Tibial nerve (tissue), 4 donors: ENCODE measurements at regions not wholly inside any gene's neighbourhood (a gene's known extent, or its start where the extent isn't known, plus 50 kb on each side); places are given as distances from the start of the nearest gene placed in this dataset.

ENCODE experiments used
- DNase-seq, 2 donors: peaks; one replicate each; pipeline ENCODE4 v3.0.0-alpha.2; 2019; ENCODE audit warnings: low spot score in 2 of 2
- H3K27ac ChIP-seq, 4 donors: fragments of 200-600 bp; sonication (generic) in 3 of 4; one replicate each; pipeline ENCODE4 v1.5.1; 2017 to 2019; ENCODE audit warnings: mild to moderate bottlenecking in 1 of 4
- H3K27me3 ChIP-seq, 2 donors: fragments of 200-600 bp; sonication (generic) in 1 of 2; one replicate each; pipeline versions ENCODE4 v1.5.1 to v1.6.0; 2017 to 2019
- H3K36me3 ChIP-seq, 3 donors: fragments of 200-600 bp; sonication (generic); one replicate each; pipeline ENCODE4 v1.5.1; 2018 to 2019
- H3K4me1 ChIP-seq, 4 donors: fragments of 200-600 bp; sonication (generic) in 3 of 4; one replicate each; pipeline ENCODE4 v1.5.1; 2017 to 2019
- H3K4me3 ChIP-seq, 4 donors: fragments of 200-600 bp; sonication (generic) in 3 of 4; one replicate each; pipeline ENCODE4 v1.5.1; 2017 to 2019; ENCODE audit warnings: mild to moderate bottlenecking in 1 of 4, moderate library complexity in 1 of 4
- H3K9me3 ChIP-seq, 4 donors: fragments of 200-600 bp; sonication (generic) in 3 of 4; one replicate each; pipeline ENCODE4 v1.5.1; 2017 to 2019
- EP300 ChIP-seq, 2 donors: sonication (generic); formaldehyde crosslinking; IDR thresholded peaks; one replicate each; pipeline ENCODE4 v1.6.1; 2017; ENCODE audit warnings: antibody characterized with exemption in 2 of 2, mild to moderate bottlenecking in 1 of 2
- POLR2A ChIP-seq, 2 donors: fragments of 450-650 bp; IDR thresholded peaks; one replicate each; pipeline ENCODE4 v1.6.1; 2017; ENCODE audit warnings: antibody characterized with exemption in 2 of 2, mild to moderate bottlenecking in 2 of 2, moderate library complexity in 2 of 2
- WGBS, 2 donors: methylation state at CpG; one replicate each; pipeline ENCODE4 v1.1.5; 2018; 5-methylcytosine and 5-hydroxymethylcytosine counted together
- TF ChIP-seq, protein P1 (sequence below), 5 experiments: fragments of 200-600 bp in 3 of 5; fragments of 450-650 bp in 2 of 5; sonication (generic) in 3 of 5; IDR thresholded peaks; one replicate each; pipeline ENCODE4 v1.5.1; 2016 to 2019; ENCODE audit warnings: antibody characterized with exemption in 5 of 5, mild to moderate bottlenecking in 3 of 5, moderate library complexity in 2 of 5

DNA sequence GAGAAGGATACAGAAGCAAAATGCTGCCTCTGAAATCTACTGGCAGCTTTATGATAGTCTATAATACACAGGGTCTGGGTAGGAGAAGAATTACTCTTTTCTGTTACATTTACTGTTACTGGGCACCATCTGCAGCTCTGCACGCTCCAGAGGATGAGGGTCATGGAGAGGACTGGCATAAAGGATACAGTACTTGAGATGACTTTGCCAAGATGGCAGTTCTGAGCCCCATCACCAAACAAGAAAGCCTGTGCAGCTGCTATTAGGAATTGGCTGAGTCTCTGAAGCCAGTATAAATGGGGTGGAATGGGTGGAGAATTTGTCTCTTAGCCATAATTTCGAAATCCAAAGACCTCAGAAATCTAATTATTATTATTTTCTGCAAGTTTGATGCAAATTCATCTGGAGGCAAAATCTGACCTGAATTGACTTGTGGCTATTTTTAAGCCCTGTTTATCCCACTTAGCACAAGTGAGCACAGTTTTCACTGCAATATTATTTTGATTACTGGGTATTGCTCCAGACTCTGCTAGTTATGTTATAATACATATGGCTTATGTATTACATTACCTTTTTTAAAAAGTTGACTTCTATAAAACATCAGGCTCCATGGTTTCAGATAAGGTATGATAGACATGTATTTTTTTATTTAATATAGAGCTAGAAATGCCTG, 579.5 kb downstream of the MBD2 start:
- no peaks in the 10 kb centered on the region for H3K27me3 ChIP-seq
- H3K36me3 ChIP-seq, result no peaks in the 10 kb centered on the region
- DNase-seq, result no peak
- whole genome bisulfite sequencing, 2 donors, result 40 to 45% methylated on average over 2 of the region's 2 CpGs
- TF ChIP-seq EP300 (IDR thresholded peaks at IDR 0.05) (no peak), POLR2A (IDR thresholded peaks at IDR 0.05) (no peak)
- TF ChIP-seq, protein P1, sequence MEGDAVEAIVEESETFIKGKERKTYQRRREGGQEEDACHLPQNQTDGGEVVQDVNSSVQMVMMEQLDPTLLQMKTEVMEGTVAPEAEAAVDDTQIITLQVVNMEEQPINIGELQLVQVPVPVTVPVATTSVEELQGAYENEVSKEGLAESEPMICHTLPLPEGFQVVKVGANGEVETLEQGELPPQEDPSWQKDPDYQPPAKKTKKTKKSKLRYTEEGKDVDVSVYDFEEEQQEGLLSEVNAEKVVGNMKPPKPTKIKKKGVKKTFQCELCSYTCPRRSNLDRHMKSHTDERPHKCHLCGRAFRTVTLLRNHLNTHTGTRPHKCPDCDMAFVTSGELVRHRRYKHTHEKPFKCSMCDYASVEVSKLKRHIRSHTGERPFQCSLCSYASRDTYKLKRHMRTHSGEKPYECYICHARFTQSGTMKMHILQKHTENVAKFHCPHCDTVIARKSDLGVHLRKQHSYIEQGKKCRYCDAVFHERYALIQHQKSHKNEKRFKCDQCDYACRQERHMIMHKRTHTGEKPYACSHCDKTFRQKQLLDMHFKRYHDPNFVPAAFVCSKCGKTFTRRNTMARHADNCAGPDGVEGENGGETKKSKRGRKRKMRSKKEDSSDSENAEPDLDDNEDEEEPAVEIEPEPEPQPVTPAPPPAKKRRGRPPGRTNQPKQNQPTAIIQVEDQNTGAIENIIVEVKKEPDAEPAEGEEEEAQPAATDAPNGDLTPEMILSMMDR (IDR thresholded peaks at IDR 0.05), result no peak
- H3K4me1 ChIP-seq, result no peaks in the 10 kb centered on the region
- no peak overlapping the region for H3K27ac ChIP-seq
- peaks cover 0 to 3% (median 0%) of the 10 kb centered on the region in 4 donors for H3K9me3 ChIP-seq
- H3K4me3 ChIP-seq, result no peak overlapping the region

DNA sequence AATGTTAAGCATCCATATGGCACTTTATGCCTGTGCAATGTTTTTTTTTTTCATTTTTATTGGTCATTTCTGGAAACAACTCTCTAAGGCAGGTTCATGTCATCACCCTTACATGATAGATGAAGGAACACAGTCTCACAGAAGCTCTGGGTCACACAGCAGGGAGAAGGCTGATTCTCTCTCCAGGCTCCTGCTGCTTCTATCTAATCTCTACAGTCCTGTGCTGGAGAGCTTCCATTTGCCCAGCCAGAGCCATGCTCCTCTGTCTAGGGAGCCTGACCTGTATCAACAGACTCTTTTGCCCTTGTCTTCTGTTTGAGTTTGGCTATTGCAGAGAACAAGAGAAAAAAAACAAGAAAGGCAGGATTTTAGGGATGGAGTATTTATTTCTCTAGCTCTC, 584.8 kb downstream of the MBD2 start:
- no peak for TF ChIP-seq POLR2A (IDR thresholded peaks at IDR 0.05)
- no peak for TF ChIP-seq EP300 (IDR thresholded peaks at IDR 0.05)
- TF ChIP-seq, protein P1 (IDR thresholded peaks at IDR 0.05), result no peak
- peaks cover 0 to 3% (median 0%) of the 10 kb centered on the region in 4 donors for H3K9me3 ChIP-seq
- no peaks in the 10 kb centered on the region for H3K36me3 ChIP-seq
- no peaks in the 10 kb centered on the region for H3K27me3 ChIP-seq
- DNase-seq, result no peak
- H3K27ac ChIP-seq, result no peak overlapping the region
- no peak overlapping the region for H3K4me3 ChIP-seq
- no peaks in the 10 kb centered on the region for H3K4me1 ChIP-seq

DNA sequence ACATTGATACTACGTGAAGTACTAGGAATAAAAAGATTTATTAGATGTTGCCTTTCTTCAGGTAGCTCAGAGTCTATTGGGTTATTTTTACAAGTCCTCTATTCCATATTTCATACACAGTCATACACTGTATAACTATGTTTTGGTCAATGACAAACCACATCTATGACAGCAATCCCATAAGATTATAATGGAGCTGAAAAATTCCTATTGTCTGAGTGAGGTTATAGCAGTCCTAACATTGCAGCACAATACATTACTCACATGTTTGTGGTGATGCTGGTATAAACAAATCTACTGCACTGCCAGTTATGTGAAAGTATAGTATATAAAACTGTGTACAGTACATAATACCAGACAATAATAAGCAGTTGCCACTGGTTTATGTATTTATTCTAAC, 595.1 kb downstream of the MBD2 start:
- H3K27ac ChIP-seq, result no peak overlapping the region
- H3K4me1 ChIP-seq, result no peaks in the 10 kb centered on the region
- H3K4me3 ChIP-seq, result no peak overlapping the region
- TF ChIP-seq, protein P1 (IDR thresholded peaks at IDR 0.05), result no peak
- TF ChIP-seq POLR2A (IDR thresholded peaks at IDR 0.05) (no peak), EP300 (IDR thresholded peaks at IDR 0.05) (no peak)
- H3K9me3 ChIP-seq, result peaks cover 0 to 18% (median 0%) of the 10 kb centered on the region in 4 donors
- whole genome bisulfite sequencing, 2 donors, result 76 to 85% methylated on average over 1 of the region's 1 CpG
- no peak for DNase-seq
- no peaks in the 10 kb centered on the region for H3K27me3 ChIP-seq
- H3K36me3 ChIP-seq, result no peaks in the 10 kb centered on the region

DNA sequence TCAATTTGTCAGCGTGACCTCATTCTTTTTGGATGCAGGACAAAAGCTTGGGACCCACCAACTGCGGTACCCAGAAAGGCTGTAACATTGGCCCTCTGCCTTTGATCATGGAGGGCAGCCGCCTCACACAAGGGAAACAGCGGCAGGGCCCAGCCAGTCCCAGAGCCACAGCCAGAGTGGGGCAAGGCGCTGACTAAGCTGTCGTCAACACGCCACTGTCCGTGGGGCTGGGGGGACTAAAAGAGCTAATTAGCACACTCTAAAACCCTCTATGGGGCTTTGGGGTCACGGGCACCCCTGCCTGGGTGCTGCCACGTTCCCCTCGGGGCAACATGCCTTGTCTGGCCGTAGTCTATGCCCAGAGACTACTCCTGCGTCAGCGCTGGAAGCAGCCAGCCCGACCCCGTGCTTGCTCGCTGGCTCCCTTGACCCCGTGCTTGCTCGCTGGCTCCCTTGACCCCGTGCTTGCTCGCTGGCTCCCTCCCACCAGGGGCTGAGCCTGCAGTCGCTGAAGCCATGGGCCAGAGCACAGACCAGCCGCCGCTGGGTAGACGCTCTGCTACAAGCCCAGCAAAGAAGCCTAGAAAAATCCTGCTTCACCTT, 598.4 kb downstream of the MBD2 start:
- DNase-seq, result no peak
- TF ChIP-seq EP300 (IDR thresholded peaks at IDR 0.05), result no peak
- TF ChIP-seq POLR2A (IDR thresholded peaks at IDR 0.05), result no peak
- TF ChIP-seq, protein P1 (IDR thresholded peaks at IDR 0.05), result no peak
- Histone ChIP-seq H3K9me3 (peaks cover 0 to 14% (median 0%) of the 10 kb centered on the region in 4 donors), H3K27me3 (no peaks in the 10 kb centered on the region), H3K36me3 (no peaks in the 10 kb centered on the region), H3K4me3 (no peak overlapping the region), H3K4me1 (no peaks in the 10 kb centered on the region), H3K27ac (no peak overlapping the region)
- WGBS, 2 donors, result 86 to 89% methylated on average over 25 of the region's 25 CpGs

DNA sequence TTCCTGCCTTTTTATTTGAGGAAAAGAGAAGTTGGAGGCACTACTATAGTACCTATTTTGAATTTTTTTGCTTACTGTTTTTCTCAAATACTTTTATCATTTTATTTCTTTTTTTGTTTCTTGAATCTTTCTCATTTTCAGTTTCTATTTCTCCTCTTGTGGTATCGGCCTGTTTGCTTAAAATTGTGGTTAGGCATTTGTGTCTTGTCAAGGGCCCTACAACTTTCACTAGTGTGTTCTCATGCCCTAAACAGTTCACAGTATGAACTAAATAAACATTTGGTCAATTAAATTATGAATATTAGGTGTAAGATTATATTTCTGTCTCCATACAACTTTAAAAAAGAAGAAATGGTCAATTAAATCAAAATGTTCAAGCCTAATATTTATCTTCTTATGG, 613.5 kb downstream of the MBD2 start:
- Histone ChIP-seq H3K36me3 (no peaks in the 10 kb centered on the region), H3K4me1 (no peaks in the 10 kb centered on the region), H3K27ac (no peak overlapping the region), H3K4me3 (no peak overlapping the region), H3K27me3 (no peaks in the 10 kb centered on the region), H3K9me3 (no peaks in the 10 kb centered on the region)
- TF ChIP-seq EP300 (IDR thresholded peaks at IDR 0.05), result no peak
- no peak for TF ChIP-seq POLR2A (IDR thresholded peaks at IDR 0.05)
- TF ChIP-seq, protein P1 (IDR thresholded peaks at IDR 0.05), result no peak
- no peak for DNase-seq
- WGBS, 2 donors, result 88% methylated on average over 1 of the region's 1 CpG
